ENCODE measurements at regions not wholly inside any gene's neighbourhood (a gene's known extent, or its start where the extent isn't known, plus 50 kb on each side); places are given as distances from the start of the nearest gene placed in this dataset.
"Not testable (repeated sequence)": the region's sequence is repeated elsewhere in the genome, so short reads cannot be mapped to it uniquely, and the experiment has no call there.

- in situ Hi-C loops (cut with MboI; ENCODE audit: low sequenced_read_pairs) = no loop called here
Measured at GRCh38 chr2:235212501-235213158, 260.8 kb downstream of the SH3BP4 start.

GRCh38 chr2:235215248-235215647, 263.4 kb downstream of the SH3BP4 start:
- in situ Hi-C loops (cut with MboI; ENCODE audit: low sequenced_read_pairs) = no loop called here

GRCh38 chr2:235216901-235217300, 265.1 kb downstream of the SH3BP4 start:
- in situ Hi-C loops (cut with MboI; ENCODE audit: low sequenced_read_pairs) = no loop called here

GRCh38 chr2:235217846-235218245, 266.0 kb downstream of the SH3BP4 start:
- in situ Hi-C loops (cut with MboI; ENCODE audit: low sequenced_read_pairs) = no loop called here

GRCh38 chr2:235218486-235218907, 266.7 kb downstream of the SH3BP4 start:
- in situ Hi-C loops (cut with MboI; ENCODE audit: low sequenced_read_pairs) = no loop called here

GRCh38 chr2:235219048-235219447, 267.2 kb downstream of the SH3BP4 start:
- in situ Hi-C loops (cut with MboI; ENCODE audit: low sequenced_read_pairs) = no loop called here

GRCh38 chr2:235220331-235220730, 268.5 kb downstream of the SH3BP4 start:
- in situ Hi-C loops (cut with MboI; ENCODE audit: low sequenced_read_pairs) = no loop called here

- in situ Hi-C loops (cut with MboI; ENCODE audit: low sequenced_read_pairs) = no loop called here
Measured at GRCh38 chr2:235223011-235223410, 270.8 kb upstream of the AGAP1 start.

- in situ Hi-C loops (cut with MboI; ENCODE audit: low sequenced_read_pairs) = no loop called here
Measured at GRCh38 chr2:235224410-235224809, 269.4 kb upstream of the AGAP1 start.

GRCh38 chr2:235225261-235225660, 268.6 kb upstream of the AGAP1 start:
- in situ Hi-C loops (cut with MboI; ENCODE audit: low sequenced_read_pairs) = no loop called here

- in situ Hi-C loops (cut with MboI; ENCODE audit: low sequenced_read_pairs) = no loop called here
Measured at GRCh38 chr2:235227590-235227989, 266.3 kb upstream of the AGAP1 start.

- in situ Hi-C loops (cut with MboI; ENCODE audit: low sequenced_read_pairs) = not testable (repeated sequence)
Measured at GRCh38 chr2:235228422-235228821, 265.4 kb upstream of the AGAP1 start.

GRCh38 chr2:235229236-235229635, 264.6 kb upstream of the AGAP1 start:
- in situ Hi-C loops (cut with MboI; ENCODE audit: low sequenced_read_pairs) = no loop called here

- in situ Hi-C loops (cut with MboI; ENCODE audit: low sequenced_read_pairs) = no loop called here
Measured at GRCh38 chr2:235230821-235231601, 262.8 kb upstream of the AGAP1 start.

- in situ Hi-C loops (cut with MboI; ENCODE audit: low sequenced_read_pairs) = no loop called here
Measured at GRCh38 chr2:235232449-235233433, 261.1 kb upstream of the AGAP1 start.

GRCh38 chr2:235234736-235235135, 259.1 kb upstream of the AGAP1 start:
- in situ Hi-C loops (cut with MboI; ENCODE audit: low sequenced_read_pairs) = no loop called here

GRCh38 chr2:235235977-235236767, 257.7 kb upstream of the AGAP1 start:
- in situ Hi-C loops (cut with MboI; ENCODE audit: low sequenced_read_pairs) = no loop called here

- in situ Hi-C loops (cut with MboI; ENCODE audit: low sequenced_read_pairs) = no loop called here
Measured at GRCh38 chr2:235238537-235238936, 255.3 kb upstream of the AGAP1 start.

- in situ Hi-C loops (cut with MboI; ENCODE audit: low sequenced_read_pairs) = no loop called here
Measured at GRCh38 chr2:235240574-235240973, 253.3 kb upstream of the AGAP1 start.

Measured in HL-60/S4 treated with retinoic acid at 250 ng/mL for 4 days and 3 days (cell line).